ENCODE measurements at regions not wholly inside any gene's neighbourhood (a gene's known extent, or its start where the extent isn't known, plus 50 kb on each side); places are given as distances from the start of the nearest gene placed in this dataset.

DNA sequence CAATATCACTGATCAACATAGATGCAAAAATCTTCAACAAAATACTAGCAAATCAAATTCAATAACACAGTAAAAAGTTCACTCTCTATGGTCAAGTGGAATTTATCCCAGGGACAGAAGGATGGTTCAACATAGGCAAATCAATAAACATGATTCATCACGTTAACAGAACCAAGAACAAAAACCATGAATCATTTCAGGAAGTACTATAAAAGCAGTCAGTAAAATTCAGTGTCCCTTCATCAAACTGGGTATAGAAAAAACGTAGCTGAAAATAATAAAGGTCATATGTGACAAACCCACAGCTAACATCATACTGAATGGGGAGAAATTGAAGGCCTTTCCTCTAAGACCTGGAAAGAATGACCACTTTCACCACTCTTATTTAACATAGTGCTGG lies 172.1 kb downstream of the POLR2M start:
- no peaks in the 10 kb centered on the region for H3K9me3 ChIP-seq (ENCODE audit: low read length)
- no peaks in the 10 kb centered on the region for H3F3A ChIP-seq (ENCODE audit: insufficient read depth, low read length, poor library complexity, severe bottlenecking)
- H4K20me1 ChIP-seq (ENCODE audit: insufficient read depth) = no peaks in the 10 kb centered on the region
- no peak overlapping the region for H3K9ac ChIP-seq (ENCODE audit: low read length)
- H3K9me2 ChIP-seq (ENCODE audit: insufficient read depth, low read length) = no peaks in the 10 kb centered on the region
- H3K27ac ChIP-seq (ENCODE audit: low read length) = no peak overlapping the region
- no peaks in the 10 kb centered on the region for H3K36me3 ChIP-seq (ENCODE audit: insufficient read depth, low read length)
- no peak overlapping the region for H3K4me3 ChIP-seq (ENCODE audit: low read length)
- no peaks in the 10 kb centered on the region for H3K27me3 ChIP-seq (ENCODE audit: insufficient read depth, low read depth, low read length)
- no peak overlapping the region for H3K4me2 ChIP-seq (ENCODE audit: low read length)
- no peaks in the 10 kb centered on the region for H3K79me2 ChIP-seq (replicated peaks; ENCODE audit: insufficient read depth, low read length)
- no peak overlapping the region for H2AFZ ChIP-seq (ENCODE audit: low read depth, low read length)
- TF ChIP-seq EP300 (conservative IDR thresholded peaks at IDR 0.05; ENCODE audit: poor library complexity, severe bottlenecking) (no peak), TAF1 (IDR thresholded peaks at IDR 0.05; ENCODE audit: low read depth) (no peak), POLR2AphosphoS5 (IDR thresholded peaks at IDR 0.05) (no peak), RAD21 (conservative IDR thresholded peaks at IDR 0.05) (no peak), EZH2 (IDR thresholded peaks at IDR 0.05; ENCODE audit: borderline replicate concordance, insufficient read depth, low read length, poor library complexity, severe bottlenecking) (no peak), MXI1 (conservative IDR thresholded peaks at IDR 0.05; ENCODE audit: poor library complexity, severe bottlenecking) (no peak), SMC3 (conservative IDR thresholded peaks at IDR 0.05; ENCODE audit: poor library complexity) (no peak)
- TF ChIP-seq, protein P1, sequence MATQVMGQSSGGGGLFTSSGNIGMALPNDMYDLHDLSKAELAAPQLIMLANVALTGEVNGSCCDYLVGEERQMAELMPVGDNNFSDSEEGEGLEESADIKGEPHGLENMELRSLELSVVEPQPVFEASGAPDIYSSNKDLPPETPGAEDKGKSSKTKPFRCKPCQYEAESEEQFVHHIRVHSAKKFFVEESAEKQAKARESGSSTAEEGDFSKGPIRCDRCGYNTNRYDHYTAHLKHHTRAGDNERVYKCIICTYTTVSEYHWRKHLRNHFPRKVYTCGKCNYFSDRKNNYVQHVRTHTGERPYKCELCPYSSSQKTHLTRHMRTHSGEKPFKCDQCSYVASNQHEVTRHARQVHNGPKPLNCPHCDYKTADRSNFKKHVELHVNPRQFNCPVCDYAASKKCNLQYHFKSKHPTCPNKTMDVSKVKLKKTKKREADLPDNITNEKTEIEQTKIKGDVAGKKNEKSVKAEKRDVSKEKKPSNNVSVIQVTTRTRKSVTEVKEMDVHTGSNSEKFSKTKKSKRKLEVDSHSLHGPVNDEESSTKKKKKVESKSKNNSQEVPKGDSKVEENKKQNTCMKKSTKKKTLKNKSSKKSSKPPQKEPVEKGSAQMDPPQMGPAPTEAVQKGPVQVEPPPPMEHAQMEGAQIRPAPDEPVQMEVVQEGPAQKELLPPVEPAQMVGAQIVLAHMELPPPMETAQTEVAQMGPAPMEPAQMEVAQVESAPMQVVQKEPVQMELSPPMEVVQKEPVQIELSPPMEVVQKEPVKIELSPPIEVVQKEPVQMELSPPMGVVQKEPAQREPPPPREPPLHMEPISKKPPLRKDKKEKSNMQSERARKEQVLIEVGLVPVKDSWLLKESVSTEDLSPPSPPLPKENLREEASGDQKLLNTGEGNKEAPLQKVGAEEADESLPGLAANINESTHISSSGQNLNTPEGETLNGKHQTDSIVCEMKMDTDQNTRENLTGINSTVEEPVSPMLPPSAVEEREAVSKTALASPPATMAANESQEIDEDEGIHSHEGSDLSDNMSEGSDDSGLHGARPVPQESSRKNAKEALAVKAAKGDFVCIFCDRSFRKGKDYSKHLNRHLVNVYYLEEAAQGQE (IDR thresholded peaks at IDR 0.05; ENCODE audit: borderline replicate concordance) = no peak
- TF ChIP-seq, protein P2, sequence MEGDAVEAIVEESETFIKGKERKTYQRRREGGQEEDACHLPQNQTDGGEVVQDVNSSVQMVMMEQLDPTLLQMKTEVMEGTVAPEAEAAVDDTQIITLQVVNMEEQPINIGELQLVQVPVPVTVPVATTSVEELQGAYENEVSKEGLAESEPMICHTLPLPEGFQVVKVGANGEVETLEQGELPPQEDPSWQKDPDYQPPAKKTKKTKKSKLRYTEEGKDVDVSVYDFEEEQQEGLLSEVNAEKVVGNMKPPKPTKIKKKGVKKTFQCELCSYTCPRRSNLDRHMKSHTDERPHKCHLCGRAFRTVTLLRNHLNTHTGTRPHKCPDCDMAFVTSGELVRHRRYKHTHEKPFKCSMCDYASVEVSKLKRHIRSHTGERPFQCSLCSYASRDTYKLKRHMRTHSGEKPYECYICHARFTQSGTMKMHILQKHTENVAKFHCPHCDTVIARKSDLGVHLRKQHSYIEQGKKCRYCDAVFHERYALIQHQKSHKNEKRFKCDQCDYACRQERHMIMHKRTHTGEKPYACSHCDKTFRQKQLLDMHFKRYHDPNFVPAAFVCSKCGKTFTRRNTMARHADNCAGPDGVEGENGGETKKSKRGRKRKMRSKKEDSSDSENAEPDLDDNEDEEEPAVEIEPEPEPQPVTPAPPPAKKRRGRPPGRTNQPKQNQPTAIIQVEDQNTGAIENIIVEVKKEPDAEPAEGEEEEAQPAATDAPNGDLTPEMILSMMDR (IDR thresholded peaks at IDR 0.05; ENCODE audit: poor library complexity, severe bottlenecking) = no peak

DNA sequence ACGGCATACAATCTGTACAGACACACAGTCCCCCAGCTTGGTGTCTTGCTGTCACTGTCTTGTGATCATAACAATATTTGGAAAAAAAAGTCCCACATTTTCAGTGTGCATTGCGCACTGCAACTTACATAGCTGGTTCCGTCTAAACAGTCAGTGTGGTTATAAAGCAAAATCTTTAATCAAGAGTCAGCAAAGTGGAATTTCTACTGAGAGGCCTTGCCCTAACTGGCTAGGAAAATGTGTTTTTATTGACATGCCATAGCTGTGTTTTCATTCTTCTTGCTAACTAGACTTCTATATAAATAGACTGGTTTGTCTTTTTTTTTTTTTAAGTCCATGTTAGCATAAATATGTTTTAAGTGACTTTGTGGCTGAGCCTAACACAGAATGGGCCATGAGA lies 174.8 kb downstream of the POLR2M start:
- no peak overlapping the region for H3K4me2 ChIP-seq (ENCODE audit: low read length)

More for the DNA sequence above, 174.8 kb downstream of the POLR2M start:
- H3K4me3 ChIP-seq (ENCODE audit: low read length) = no peak overlapping the region
- H3K79me2 ChIP-seq (replicated peaks; ENCODE audit: insufficient read depth, low read length) = no peaks in the 10 kb centered on the region
- no peaks in the 10 kb centered on the region for H3K9me2 ChIP-seq (ENCODE audit: insufficient read depth, low read length)
- no peaks in the 10 kb centered on the region for H4K20me1 ChIP-seq (ENCODE audit: insufficient read depth)
- no peaks in the 10 kb centered on the region for H3K9me3 ChIP-seq (ENCODE audit: low read length)
- H3F3A ChIP-seq (ENCODE audit: insufficient read depth, low read length, poor library complexity, severe bottlenecking) = no peaks in the 10 kb centered on the region
- TF ChIP-seq TAF1 (IDR thresholded peaks at IDR 0.05; ENCODE audit: low read depth) = no peak
- no peak for TF ChIP-seq RAD21 (conservative IDR thresholded peaks at IDR 0.05)
- TF ChIP-seq SMC3 (conservative IDR thresholded peaks at IDR 0.05; ENCODE audit: poor library complexity) = no peak
- no peak for TF ChIP-seq EP300 (conservative IDR thresholded peaks at IDR 0.05; ENCODE audit: poor library complexity, severe bottlenecking)
- no peak for TF ChIP-seq POLR2AphosphoS5 (IDR thresholded peaks at IDR 0.05)
- no peak for TF ChIP-seq MXI1 (conservative IDR thresholded peaks at IDR 0.05; ENCODE audit: poor library complexity, severe bottlenecking)
- TF ChIP-seq, protein P1 (IDR thresholded peaks at IDR 0.05; ENCODE audit: borderline replicate concordance) = no peak
- TF ChIP-seq, protein P2 (IDR thresholded peaks at IDR 0.05; ENCODE audit: poor library complexity, severe bottlenecking) = no peak
- no peak for TF ChIP-seq EZH2 (IDR thresholded peaks at IDR 0.05; ENCODE audit: borderline replicate concordance, insufficient read depth, low read length, poor library complexity, severe bottlenecking)
- no peaks in the 10 kb centered on the region for H3K27me3 ChIP-seq (ENCODE audit: insufficient read depth, low read depth, low read length)
- no peak overlapping the region for H3K27ac ChIP-seq (ENCODE audit: low read length)
- H3K9ac ChIP-seq (ENCODE audit: low read length) = no peak overlapping the region
- H3K36me3 ChIP-seq (ENCODE audit: insufficient read depth, low read length) = no peaks in the 10 kb centered on the region
- no peak overlapping the region for H2AFZ ChIP-seq (ENCODE audit: low read depth, low read length)
